ENCODE measurements at regions not wholly inside any gene's neighbourhood (a gene's known extent, or its start where the extent isn't known, plus 50 kb on each side); places are given as distances from the start of the nearest gene placed in this dataset.
"Not testable (repeated sequence)": the region's sequence is repeated elsewhere in the genome, so short reads cannot be mapped to it uniquely, and the experiment has no call there.

DNA sequence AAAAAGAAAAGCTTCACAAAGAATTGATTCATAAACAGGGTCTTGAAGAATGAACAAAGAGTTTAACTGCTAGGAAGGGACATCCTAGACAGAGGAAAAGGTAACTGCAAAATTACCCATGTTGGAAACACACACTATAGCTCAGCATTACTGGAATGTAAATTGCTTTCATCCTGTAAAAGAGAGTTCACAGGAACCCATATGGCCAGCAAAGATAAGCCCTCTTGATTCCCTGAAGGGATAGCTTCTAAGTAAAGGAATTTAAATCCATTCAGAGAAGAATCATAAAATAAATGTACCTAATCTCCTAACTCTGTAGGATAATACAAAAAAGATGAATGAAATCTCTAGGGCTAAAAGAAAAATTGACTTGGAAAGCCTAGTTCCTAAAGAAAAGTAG is 107.1 kb upstream of the INTU start:
- Mint-ChIP-seq H3K9me3 (no peaks in the 10 kb centered on the region), H3K27me3 (ENCODE audit: low read depth) (no peaks in the 10 kb centered on the region), H3K4me1 (ENCODE audit: low read depth) (no peaks in the 10 kb centered on the region), H3K36me3 (ENCODE audit: low read depth) (no peaks in the 10 kb centered on the region), H3K4me3 (no peak overlapping the region), H3K27ac (no peak overlapping the region)
- DNase-seq, result no peak
- intact Hi-C loops (cut with micrococcal nuclease), result no loop called here
- CTCF ChIA-PET, result no interaction called here

DNA sequence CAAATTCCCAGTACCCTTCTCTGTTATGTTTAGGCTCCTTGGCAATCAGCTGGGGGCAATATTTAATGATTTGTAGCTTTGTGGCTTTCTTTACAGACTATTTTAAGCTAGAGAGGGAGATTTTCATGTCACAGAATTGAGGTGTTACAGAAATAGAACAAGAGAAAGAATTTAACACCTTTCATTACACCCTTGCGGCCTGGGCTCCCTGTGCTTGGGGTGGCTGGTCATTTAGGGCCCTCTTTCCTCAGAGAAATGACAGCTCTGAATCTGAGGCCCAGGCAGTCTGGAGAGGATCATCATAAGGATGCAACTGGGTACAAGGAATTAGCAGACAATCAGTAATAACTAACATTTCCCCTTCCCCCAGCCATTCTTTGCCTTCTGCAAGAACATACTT is 104.5 kb upstream of the INTU start:
- intact Hi-C loops (cut with micrococcal nuclease), result no loop called here
- no peaks in the 10 kb centered on the region for H3K27me3 Mint-ChIP-seq (ENCODE audit: low read depth)
- CTCF ChIA-PET, result no interaction called here
- H3K4me3 Mint-ChIP-seq, result no peak overlapping the region
- H3K27ac Mint-ChIP-seq, result no peak overlapping the region
- no peaks in the 10 kb centered on the region for H3K9me3 Mint-ChIP-seq
- no peaks in the 10 kb centered on the region for H3K36me3 Mint-ChIP-seq (ENCODE audit: low read depth)
- H3K4me1 Mint-ChIP-seq (ENCODE audit: low read depth), result no peaks in the 10 kb centered on the region
- DNase-seq, result no peak

DNA sequence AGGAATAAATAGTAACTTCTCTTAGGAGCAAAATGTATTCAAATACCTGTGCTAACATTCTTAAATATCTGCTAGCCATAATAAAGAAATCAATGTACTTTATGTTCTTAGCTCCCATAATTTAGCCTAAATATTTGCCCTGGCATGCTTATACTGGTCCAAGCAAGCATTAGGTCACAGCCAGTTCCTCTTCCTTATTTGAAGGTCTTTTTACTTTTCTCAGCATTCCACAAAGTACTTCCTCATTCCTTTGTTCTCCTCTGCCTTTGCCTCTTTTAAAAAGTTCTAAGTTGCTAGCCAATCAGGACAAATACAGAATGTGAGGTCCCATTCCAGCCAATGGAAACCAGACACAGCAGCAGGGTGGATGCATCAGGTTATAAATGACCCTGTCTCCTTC is 102.9 kb upstream of the INTU start:
- CTCF ChIA-PET; H3K4me1 Mint-ChIP-seq (ENCODE audit: low read depth); DNase-seq; H3K27me3 Mint-ChIP-seq (ENCODE audit: low read depth); H3K9me3 Mint-ChIP-seq; H3K36me3 Mint-ChIP-seq (ENCODE audit: low read depth); H3K27ac Mint-ChIP-seq; H3K4me3 Mint-ChIP-seq; intact Hi-C loops (cut with micrococcal nuclease): not testable (repeated sequence)

DNA sequence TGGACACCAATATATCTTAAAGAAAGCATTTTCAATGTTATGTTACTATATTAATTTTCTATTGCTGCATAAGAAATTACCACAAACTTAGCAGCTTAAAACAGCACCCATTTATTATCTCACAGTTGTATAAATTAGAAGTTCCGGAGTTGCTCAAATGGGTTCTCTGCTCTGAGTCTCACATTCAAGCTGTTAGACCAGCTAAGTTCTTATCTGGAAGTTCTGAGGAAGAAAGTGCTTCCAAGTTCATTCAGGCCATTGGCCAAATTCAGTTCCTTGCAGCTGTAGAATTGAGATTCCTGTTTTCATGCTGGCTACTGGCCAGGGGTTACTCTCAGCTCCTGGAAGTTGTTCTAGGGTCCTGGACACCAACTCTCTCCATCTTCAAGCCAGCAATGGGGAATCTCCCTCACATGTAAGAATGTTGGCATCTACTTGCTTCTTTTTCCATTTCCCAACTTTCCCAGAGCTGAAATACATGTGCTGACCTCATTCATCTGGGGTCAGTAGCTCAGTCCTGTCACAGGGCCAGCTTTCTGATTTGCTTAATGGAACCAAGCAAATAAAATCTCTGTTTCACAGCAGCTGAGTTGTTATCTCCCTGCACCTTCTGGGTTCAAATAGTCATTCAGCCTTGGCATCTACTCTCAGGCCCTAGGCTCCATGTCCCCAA is 99.6 kb upstream of the INTU start:
- intact Hi-C loops (cut with micrococcal nuclease), result no loop called here
- CTCF ChIA-PET, result no interaction called here
- Mint-ChIP-seq H3K9me3 (no peaks in the 10 kb centered on the region), H3K4me1 (ENCODE audit: low read depth) (no peaks in the 10 kb centered on the region), H3K36me3 (ENCODE audit: low read depth) (no peaks in the 10 kb centered on the region), H3K4me3 (no peak overlapping the region), H3K27ac (no peak overlapping the region), H3K27me3 (ENCODE audit: low read depth) (peaks cover 12% of the 10 kb centered on the region)
- no peak for DNase-seq

DNA sequence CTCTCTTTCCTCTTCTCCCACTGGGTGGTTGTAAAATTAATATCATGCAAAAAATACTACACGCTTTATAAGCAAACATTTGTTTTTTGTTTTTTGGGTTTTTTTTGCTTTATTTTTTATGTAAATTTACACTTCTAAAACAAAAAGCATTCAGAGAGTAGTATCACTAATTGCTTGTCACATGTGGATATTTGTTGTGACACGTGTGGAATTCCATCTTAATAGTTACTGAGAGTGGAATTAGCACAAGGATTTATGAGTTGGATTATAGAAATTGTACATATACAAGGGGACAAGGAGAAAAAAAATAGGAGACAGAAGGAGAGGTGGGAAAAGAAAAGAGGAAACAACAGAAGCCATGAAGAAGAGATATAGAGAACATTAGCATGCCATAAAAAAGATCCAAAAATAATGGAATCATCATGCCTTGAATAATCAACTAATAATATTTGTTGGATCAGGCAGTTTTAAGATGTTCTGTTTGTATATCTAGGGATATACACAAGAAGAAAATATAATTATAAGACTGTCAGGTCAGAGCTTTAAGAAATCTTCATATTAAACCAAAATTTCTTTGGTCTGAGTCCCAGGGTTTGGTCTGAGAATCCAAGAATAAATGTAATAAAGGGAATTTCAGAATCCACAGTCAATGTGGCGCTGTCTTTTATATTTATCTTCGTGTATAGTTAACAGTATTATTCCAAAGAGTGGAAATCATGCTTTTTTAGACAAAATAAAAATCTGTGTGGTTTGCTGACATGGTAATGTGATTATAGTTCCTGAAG is 98.5 kb upstream of the INTU start:
- Mint-ChIP-seq H3K4me1 (ENCODE audit: low read depth) (no peaks in the 10 kb centered on the region), H3K9me3 (no peaks in the 10 kb centered on the region), H3K36me3 (ENCODE audit: low read depth) (no peaks in the 10 kb centered on the region), H3K4me3 (no peak overlapping the region), H3K27ac (no peak overlapping the region), H3K27me3 (ENCODE audit: low read depth) (peaks cover 12% of the 10 kb centered on the region)
- CTCF ChIA-PET, result no interaction called here
- intact Hi-C loops (cut with micrococcal nuclease), result no loop called here
- no peak for DNase-seq

DNA sequence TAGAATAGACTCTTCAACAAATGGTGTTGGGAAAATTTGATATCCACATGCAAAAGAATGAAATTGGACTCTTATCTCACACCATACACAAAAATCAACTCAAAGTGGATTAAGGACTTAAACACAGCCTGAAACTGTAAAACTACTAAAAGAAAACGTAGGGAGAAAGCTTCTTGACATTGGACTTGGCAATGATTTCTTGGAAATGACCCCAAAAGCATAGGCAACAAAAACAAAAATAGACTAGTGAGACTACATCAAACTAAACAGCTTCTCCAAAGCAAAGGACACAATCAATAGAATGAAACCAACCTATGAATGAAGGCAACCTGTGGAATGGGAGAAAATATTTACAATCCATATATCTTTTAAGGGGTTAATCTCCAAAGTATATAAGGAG is 94.7 kb upstream of the INTU start:
- CTCF ChIA-PET, result no interaction called here
- H3K27me3 Mint-ChIP-seq (ENCODE audit: low read depth), result peaks cover 16% of the 10 kb centered on the region
- no peaks in the 10 kb centered on the region for H3K36me3 Mint-ChIP-seq (ENCODE audit: low read depth)
- H3K4me3 Mint-ChIP-seq, result no peak overlapping the region
- DNase-seq, result no peak
- intact Hi-C loops (cut with micrococcal nuclease), result loop anchor here (5.0 kb wide), 1 partner anchor 194 kb away; the partner anchor contains the start of gene SLC25A31
- H3K27ac Mint-ChIP-seq, result no peak overlapping the region
- H3K4me1 Mint-ChIP-seq (ENCODE audit: low read depth), result no peaks in the 10 kb centered on the region
- H3K9me3 Mint-ChIP-seq, result no peaks in the 10 kb centered on the region

DNA sequence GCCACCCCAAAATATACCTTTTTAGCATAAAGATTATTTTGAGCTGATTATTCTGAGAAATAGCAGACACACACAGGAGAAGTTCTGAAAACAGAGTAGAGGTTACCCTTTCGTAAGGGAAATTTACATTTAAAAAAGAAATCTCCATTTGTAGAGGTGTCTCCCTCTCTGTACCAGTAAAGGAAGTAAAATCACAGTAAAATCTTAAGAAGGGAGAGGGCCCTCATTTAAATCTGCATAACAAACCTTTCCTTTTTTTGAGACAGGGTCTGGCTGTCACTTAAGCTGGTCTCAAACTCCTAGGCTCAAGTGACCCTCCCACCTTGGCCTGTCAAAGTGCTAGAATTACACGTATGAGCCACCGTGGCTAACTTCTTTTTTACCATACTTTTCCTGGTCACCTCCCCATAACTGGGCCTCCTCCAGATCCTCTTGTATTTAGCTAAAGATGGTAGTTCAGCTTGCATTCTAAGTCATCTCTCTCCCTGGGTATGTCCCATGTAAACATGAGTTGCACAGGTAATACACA is 92.2 kb upstream of the INTU start:
- H3K4me3 Mint-ChIP-seq, result no peak overlapping the region
- H3K27me3 Mint-ChIP-seq (ENCODE audit: low read depth), result peaks cover 10% of the 10 kb centered on the region
- H3K9me3 Mint-ChIP-seq, result no peaks in the 10 kb centered on the region
- CTCF ChIA-PET, result no interaction called here
- no peaks in the 10 kb centered on the region for H3K4me1 Mint-ChIP-seq (ENCODE audit: low read depth)
- no peaks in the 10 kb centered on the region for H3K36me3 Mint-ChIP-seq (ENCODE audit: low read depth)
- H3K27ac Mint-ChIP-seq, result no peak overlapping the region
- DNase-seq, result no peak
- intact Hi-C loops (cut with micrococcal nuclease), result no loop called here

DNA sequence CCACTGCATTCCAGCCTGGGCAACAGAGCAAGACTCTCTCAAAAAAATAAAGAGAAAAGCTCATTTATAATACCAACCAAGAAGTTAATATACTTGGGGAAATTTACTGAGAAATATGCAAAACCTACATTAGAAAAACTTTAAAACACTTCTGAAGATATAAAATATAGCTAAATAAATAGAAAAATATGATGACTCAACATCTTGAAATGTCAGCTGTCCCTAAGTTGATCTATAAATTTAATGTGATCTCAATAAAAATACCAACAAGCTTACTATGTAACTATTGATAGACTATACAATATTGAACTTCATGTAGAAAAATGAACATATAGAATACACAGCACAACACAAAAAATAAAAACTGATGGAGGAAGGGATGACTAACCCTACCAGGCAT is 87.5 kb upstream of the INTU start:
- no peaks in the 10 kb centered on the region for H3K36me3 Mint-ChIP-seq (ENCODE audit: low read depth)
- H3K4me3 Mint-ChIP-seq, result no peak overlapping the region
- no peaks in the 10 kb centered on the region for H3K4me1 Mint-ChIP-seq (ENCODE audit: low read depth)
- H3K9me3 Mint-ChIP-seq, result no peaks in the 10 kb centered on the region
- H3K27me3 Mint-ChIP-seq (ENCODE audit: low read depth), result peaks cover 2% of the 10 kb centered on the region
- intact Hi-C loops (cut with micrococcal nuclease), result no loop called here
- no peak overlapping the region for H3K27ac Mint-ChIP-seq
- no peak for DNase-seq
- CTCF ChIA-PET, result no interaction called here

DNA sequence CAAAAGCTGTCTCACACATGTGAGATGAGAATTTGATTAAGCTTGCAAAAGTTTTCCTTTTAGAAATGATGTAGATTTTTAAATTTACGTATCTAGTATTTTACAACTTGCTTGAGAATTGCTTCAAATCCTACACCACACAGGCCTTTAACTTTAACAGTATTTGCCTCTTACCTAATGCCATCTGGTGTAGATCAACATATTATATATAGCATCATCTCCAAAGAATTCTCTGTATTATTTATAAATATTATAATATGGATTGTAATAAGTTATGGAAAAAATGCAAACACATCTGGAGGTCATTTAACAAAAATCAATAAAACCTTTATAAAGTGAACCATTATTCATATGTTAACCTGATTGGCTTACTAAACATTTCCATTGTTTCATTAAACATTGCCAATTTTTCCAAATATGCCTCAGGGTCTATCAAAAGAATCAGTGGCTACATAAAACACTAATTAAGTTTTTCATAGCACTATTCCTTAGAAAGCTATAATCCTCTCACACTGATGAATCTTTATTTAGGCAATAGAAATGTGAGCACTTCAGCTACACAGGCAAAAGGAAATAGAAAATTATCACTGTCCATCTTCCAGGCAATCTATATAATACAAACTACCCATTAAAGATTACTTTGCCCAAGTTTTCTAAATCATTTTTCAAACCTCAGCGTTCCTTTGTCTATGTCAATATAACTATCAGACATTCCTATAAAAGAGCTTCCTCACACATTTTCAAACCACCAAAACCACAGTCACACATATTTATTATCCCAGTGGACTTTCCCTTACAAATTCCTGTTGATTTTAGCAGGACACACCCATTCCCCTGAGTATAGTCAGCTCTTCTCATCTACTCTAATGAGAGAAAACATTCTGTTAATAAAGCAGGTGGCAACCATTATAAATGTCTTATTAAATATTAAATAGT is 83.5 kb upstream of the INTU start:
- Mint-ChIP-seq H3K27ac (no peak overlapping the region), H3K9me3 (no peaks in the 10 kb centered on the region), H3K4me1 (ENCODE audit: low read depth) (no peaks in the 10 kb centered on the region), H3K4me3 (no peak overlapping the region), H3K36me3 (ENCODE audit: low read depth) (no peaks in the 10 kb centered on the region), H3K27me3 (ENCODE audit: low read depth) (peaks cover 4% of the 10 kb centered on the region)
- intact Hi-C loops (cut with micrococcal nuclease), result no loop called here
- no peak for DNase-seq
- CTCF ChIA-PET, result no interaction called here

DNA sequence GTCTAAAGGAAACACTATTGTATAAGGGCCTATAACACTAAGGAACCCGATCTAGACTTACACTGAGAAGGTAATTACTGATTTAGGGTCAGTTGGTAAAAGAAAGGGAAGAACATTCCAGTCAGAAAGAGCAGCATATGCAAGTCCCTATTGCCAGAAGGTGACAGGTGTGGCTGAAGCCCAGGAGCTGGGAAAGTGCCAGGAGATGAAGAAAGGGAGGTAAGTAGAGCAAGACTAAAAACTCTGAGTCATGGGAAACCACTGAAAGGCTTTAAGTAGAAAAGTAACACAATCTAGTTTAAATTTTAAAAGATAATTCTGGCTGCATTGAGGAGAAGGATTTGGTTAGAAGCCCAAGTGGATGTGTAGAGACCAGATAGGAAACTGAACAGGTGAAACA is 77.7 kb upstream of the INTU start:
- no peak for DNase-seq
- Mint-ChIP-seq H3K9me3 (no peaks in the 10 kb centered on the region), H3K4me1 (ENCODE audit: low read depth) (no peaks in the 10 kb centered on the region), H3K4me3 (no peak overlapping the region), H3K27me3 (ENCODE audit: low read depth) (peaks cover 4% of the 10 kb centered on the region), H3K27ac (no peak overlapping the region), H3K36me3 (ENCODE audit: low read depth) (no peaks in the 10 kb centered on the region)
- intact Hi-C loops (cut with micrococcal nuclease), result no loop called here
- CTCF ChIA-PET, result no interaction called here

DNA sequence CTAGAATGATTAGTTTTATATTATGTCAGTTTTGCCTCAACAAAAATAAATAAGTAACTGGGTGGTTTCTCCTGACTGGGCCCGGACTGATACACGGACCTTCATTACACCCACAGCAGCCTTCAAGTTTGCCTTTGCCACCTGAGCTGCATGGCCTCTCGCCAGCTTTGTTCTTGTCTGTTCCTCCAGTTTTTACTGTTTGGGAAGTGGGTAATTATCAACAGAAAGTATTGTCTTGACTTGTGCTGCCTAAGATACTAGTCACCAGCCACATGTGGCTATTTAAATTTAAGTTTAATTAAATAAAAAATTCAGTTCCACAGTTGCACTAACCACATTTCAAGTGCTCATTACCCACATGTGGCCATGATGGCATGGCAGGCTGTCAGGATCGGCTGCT is 74.7 kb upstream of the INTU start:
- Mint-ChIP-seq H3K9me3 (no peaks in the 10 kb centered on the region), H3K4me3 (no peak overlapping the region)

DNA sequence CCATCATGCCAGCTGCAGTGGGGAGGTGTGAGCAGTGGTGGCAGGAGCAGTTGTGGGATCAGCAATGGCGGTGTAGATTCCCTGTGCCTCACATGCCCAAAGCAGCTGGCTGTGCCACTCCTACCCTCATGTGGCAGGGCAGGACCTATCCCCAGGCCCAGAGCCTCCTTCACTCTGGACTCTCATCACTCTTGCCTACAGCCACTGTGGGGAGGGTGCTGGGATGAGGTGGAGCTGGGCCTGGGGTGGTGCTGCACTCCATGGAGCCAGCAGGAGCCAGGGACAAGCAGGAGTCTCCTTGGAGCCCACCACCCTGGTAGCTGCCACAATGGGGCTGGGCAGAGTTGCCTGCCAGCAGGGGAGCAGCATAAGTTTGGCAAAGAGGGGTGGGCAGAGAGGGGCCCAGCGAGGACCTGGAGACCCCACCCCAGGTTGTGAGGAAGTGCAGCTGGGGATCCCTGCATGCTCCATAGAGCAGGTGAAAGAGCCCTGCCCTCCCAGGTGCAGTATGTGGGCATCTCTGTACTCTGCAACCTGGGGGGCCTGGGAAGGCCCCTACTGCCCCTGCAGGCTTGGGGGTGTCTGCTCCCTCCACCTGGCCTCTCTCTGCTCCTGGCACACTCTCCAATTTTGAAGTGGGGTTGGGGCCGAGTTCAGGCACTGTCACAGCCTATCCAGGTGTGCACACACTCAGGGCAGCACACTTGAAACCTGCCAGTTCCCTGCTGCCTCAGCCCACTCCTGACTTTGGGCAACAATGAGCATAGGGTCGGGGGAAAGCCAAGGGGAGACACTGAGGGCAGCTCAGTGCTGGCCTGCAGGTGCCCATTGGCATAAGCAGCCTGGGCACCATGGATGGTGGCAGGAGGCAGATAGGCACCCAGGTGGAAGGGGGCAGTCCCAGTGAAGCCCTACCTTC is 74.0 kb upstream of the INTU start:
- no peak overlapping the region for H3K27ac Mint-ChIP-seq
- H3K4me3 Mint-ChIP-seq, result no peak overlapping the region
- no peaks in the 10 kb centered on the region for H3K4me1 Mint-ChIP-seq (ENCODE audit: low read depth)
- no peaks in the 10 kb centered on the region for H3K27me3 Mint-ChIP-seq (ENCODE audit: low read depth)
- intact Hi-C loops (cut with micrococcal nuclease), result no loop called here
- H3K9me3 Mint-ChIP-seq, result no peaks in the 10 kb centered on the region
- no peak for DNase-seq
- no peaks in the 10 kb centered on the region for H3K36me3 Mint-ChIP-seq (ENCODE audit: low read depth)
- CTCF ChIA-PET, result no interaction called here

More for the DNA sequence above, 74.7 kb upstream of the INTU start:
- Mint-ChIP-seq H3K27me3 (ENCODE audit: low read depth) (no peaks in the 10 kb centered on the region), H3K36me3 (ENCODE audit: low read depth) (no peaks in the 10 kb centered on the region), H3K4me1 (ENCODE audit: low read depth) (no peaks in the 10 kb centered on the region), H3K27ac (no peak overlapping the region)
- intact Hi-C loops (cut with micrococcal nuclease), result no loop called here
- CTCF ChIA-PET, result no interaction called here
- no peak for DNase-seq
